ENCODE measurements at regions not wholly inside any gene's neighbourhood (a gene's known extent, or its start where the extent isn't known, plus 50 kb on each side); places are given as distances from the start of the nearest gene placed in this dataset.

DNA sequence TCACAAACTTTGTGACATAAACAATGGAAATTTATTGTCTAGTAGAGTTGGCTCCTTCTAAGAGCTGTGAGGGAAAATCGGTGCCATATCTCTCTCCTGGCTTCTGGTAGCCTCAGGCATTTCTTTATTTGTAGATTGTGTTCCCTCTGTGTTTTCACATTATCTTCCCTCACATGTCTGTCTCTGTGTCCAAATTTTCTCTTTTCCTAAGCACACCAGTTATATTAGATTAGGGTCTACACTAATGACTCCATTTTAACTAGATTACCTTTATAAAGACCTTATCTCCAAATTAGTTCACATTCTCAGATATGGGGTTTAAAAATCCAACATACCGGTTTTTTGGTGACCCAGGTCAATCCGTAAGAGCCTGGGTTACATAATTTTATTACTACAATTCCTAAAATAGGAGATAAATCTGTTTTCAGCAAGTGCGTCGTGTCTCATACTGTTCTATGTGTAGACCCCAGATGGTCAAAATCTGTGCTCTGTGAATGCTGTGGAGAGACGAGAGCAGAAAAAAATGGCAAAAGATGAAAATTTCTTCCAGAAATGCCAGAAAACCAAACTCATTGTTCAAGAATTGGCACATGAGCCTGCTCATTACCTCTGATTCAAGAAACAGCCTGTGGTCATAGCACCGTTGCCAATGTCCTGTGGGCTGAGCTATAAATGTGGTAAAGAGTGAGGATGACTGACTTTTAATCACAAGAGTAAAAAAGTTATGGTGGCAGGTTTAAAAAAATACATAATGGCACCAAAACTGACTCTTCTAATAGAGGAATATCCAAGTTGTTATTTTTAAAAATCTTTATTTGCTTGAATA lies 574.7 kb downstream of the PCDH7 start:
- ATAC-seq, result no peak
- in situ Hi-C loops (cut with MboI; ENCODE audit: low sequenced_read_pairs in 4 of 4), result no loop called here

DNA sequence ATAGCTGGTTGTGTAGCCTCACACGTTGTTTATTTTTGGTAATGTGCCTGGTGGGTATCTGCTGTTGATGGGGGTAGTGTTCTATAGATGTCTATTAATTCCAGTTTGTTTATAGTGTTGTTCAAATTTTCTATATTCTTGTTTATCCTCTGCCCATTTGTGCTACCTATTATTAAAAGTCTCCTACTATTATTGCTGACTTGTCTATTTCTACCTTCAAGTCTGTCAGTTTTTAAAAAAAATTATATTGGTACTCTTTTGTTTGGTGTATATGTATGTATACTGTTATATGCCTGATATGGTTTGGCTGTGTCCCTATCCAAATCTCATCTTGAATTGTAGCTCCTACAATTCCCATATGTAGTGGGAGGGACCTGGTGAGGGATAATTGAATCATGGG lies 578.6 kb downstream of the PCDH7 start:
- Histone ChIP-seq H3K9me3 (peaks cover 0 to 2% (median 0%) of the 10 kb centered on the region in 3 donors), H3K27me3 (no peaks in the 10 kb centered on the region), H3K27ac (no peak overlapping the region), H3K4me1 (no peaks in the 10 kb centered on the region), H3K4me3 (no peak overlapping the region), H3K36me3 (no peaks in the 10 kb centered on the region)
- in situ Hi-C loops (cut with MboI; ENCODE audit: low sequenced_read_pairs in 4 of 4), result no loop called here
- intact Hi-C loops (cut with DNase I; ENCODE audit: low total_unique reads), result no loop called here
- TF ChIP-seq, protein P1, sequence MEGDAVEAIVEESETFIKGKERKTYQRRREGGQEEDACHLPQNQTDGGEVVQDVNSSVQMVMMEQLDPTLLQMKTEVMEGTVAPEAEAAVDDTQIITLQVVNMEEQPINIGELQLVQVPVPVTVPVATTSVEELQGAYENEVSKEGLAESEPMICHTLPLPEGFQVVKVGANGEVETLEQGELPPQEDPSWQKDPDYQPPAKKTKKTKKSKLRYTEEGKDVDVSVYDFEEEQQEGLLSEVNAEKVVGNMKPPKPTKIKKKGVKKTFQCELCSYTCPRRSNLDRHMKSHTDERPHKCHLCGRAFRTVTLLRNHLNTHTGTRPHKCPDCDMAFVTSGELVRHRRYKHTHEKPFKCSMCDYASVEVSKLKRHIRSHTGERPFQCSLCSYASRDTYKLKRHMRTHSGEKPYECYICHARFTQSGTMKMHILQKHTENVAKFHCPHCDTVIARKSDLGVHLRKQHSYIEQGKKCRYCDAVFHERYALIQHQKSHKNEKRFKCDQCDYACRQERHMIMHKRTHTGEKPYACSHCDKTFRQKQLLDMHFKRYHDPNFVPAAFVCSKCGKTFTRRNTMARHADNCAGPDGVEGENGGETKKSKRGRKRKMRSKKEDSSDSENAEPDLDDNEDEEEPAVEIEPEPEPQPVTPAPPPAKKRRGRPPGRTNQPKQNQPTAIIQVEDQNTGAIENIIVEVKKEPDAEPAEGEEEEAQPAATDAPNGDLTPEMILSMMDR (IDR thresholded peaks at IDR 0.05 in 4 of 5, conservative IDR thresholded peaks at IDR 0.05 in 1 of 5), result no peak
- no peak for TF ChIP-seq POLR2A (IDR thresholded peaks at IDR 0.05)
- no peak for ATAC-seq
- no peak for DNase-seq

More for the DNA sequence above, 574.7 kb downstream of the PCDH7 start:
- no peaks in the 10 kb centered on the region for H3K9me3 ChIP-seq
- DNase-seq, result no peak
- no peak overlapping the region for H3K4me3 ChIP-seq
- no peaks in the 10 kb centered on the region for H3K27me3 ChIP-seq
- intact Hi-C loops (cut with DNase I; ENCODE audit: low total_unique reads), result no loop called here
- H3K27ac ChIP-seq, result no peak overlapping the region
- H3K36me3 ChIP-seq, result no peaks in the 10 kb centered on the region
- H3K4me1 ChIP-seq, result no peaks in the 10 kb centered on the region
- TF ChIP-seq POLR2A (IDR thresholded peaks at IDR 0.05), result no peak
- TF ChIP-seq, protein P1 (IDR thresholded peaks at IDR 0.05 in 4 of 5, conservative IDR thresholded peaks at IDR 0.05 in 1 of 5), result no peak

DNA sequence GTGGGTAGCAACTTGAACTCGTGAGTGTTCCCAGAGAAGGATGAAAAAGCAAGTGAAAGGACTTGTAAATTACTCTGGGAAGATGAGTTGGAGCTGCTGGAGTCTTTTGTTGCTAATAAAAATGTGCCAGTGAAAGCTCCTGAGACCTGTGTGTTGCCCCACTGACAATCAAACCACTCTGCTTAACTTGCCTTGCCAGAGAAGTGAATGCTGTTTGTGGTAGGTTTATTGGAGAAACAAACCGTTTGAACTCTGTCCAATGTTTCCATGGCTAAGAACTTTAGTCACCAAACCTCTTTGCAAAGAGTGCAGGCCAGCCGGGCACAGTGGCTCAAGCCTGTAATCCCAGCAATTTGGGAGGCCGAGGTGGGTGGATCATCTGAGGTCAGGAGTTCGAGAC lies 586.9 kb downstream of the PCDH7 start:
- Histone ChIP-seq H3K9me3 (no peaks in the 10 kb centered on the region), H3K36me3 (no peaks in the 10 kb centered on the region), H3K4me3 (no peak overlapping the region), H3K27me3 (no peaks in the 10 kb centered on the region), H3K27ac (no peak overlapping the region), H3K4me1 (no peaks in the 10 kb centered on the region)
- TF ChIP-seq POLR2A (IDR thresholded peaks at IDR 0.05), result no peak
- TF ChIP-seq, protein P1 (IDR thresholded peaks at IDR 0.05 in 4 of 5, conservative IDR thresholded peaks at IDR 0.05 in 1 of 5), result no peak
- in situ Hi-C loops (cut with MboI; ENCODE audit: low sequenced_read_pairs in 4 of 4), result no loop called here
- DNase-seq (no peak), ATAC-seq (no peak)
- intact Hi-C loops (cut with DNase I; ENCODE audit: low total_unique reads), result no loop called here

DNA sequence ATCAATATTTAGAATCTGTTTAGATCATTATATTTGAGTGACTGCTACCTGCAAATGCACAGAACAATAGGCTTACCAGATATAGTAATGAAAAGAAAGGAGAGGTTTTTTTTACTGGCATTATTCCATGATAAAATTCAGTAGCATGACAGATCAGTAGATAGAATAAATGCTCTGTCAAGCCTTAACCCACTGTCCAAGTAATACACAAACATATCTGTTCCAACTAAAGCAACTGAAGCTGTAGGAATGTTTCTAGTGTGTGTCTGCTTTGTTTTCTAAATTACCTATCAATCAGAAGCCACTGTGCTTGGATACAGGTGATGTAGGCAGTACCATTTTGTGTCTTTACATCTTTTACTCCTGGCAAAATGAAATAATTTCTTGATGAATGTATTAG lies 604.6 kb downstream of the PCDH7 start:
- TF ChIP-seq POLR2A (IDR thresholded peaks at IDR 0.05), result no peak
- TF ChIP-seq, protein P1 (IDR thresholded peaks at IDR 0.05 in 4 of 5, conservative IDR thresholded peaks at IDR 0.05 in 1 of 5), result no peak
- Histone ChIP-seq H3K4me1 (no peaks in the 10 kb centered on the region), H3K4me3 (no peak overlapping the region), H3K27me3 (no peaks in the 10 kb centered on the region), H3K27ac (no peak overlapping the region), H3K36me3 (no peaks in the 10 kb centered on the region), H3K9me3 (no peaks in the 10 kb centered on the region)
- DNase-seq, result no peak
- in situ Hi-C loops (cut with MboI; ENCODE audit: low sequenced_read_pairs in 4 of 4) (no loop called here), intact Hi-C loops (cut with DNase I; ENCODE audit: low total_unique reads) (no loop called here)
- no peak for ATAC-seq
